GM04504 (cell line): ENCODE measurements at regions not wholly inside any gene's neighbourhood (a gene's known extent, or its start where the extent isn't known, plus 50 kb on each side); places are given as distances from the start of the nearest gene placed in this dataset.
"Not testable (repeated sequence)": the region's sequence is repeated elsewhere in the genome, so short reads cannot be mapped to it uniquely, and the experiment has no call there.

Source experiments
- DNase-seq: peaks from one replicate; pipeline ENCODE4 v3.0.0-alpha.2; 2012; ENCODE audit warnings: low read depth

GRCh38 chr1:115179397-115180079 lies 90.2 kb upstream of the TSPAN2 start:
- peak; percentile 91 for DNase-seq

GRCh38 chr1:115176189-115176588 lies 86.9 kb upstream of the TSPAN2 start:
- DNase-seq, result no peak

- DNase-seq, result no peak
Measured at GRCh38 chr1:115175596-115175995, 86.3 kb upstream of the TSPAN2 start.

- no peak for DNase-seq
Measured at GRCh38 chr1:115173151-115173550, 83.8 kb upstream of the TSPAN2 start.

- DNase-seq, result no peak
Measured at GRCh38 chr1:115172270-115172669, 83.0 kb upstream of the TSPAN2 start.

DNA sequence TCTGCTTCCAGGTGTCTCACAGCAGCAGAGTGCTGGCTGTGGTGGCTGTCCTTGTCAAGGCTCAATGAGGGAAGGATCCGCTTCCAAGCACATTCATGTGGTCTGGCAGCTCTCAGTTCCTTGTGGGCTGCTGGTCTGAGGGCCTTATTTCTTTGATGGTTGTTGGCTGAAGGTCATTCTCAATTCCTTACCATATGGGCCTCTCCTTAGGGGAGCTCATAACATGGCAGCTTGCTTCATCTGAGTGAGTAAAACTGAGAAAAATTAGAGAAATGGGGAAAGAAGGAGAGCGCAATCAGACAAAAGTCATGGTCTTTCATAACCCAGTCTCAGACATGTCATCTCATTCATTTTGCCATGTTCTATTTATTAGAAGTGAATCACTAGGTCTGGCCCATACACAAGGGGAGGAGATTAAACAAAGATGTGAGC lies 81.7 kb upstream of the TSPAN2 start:
- peak; percentile 71 for DNase-seq

- no peak for DNase-seq
Measured at GRCh38 chr1:115170377-115170776, 81.1 kb upstream of the TSPAN2 start.

DNA sequence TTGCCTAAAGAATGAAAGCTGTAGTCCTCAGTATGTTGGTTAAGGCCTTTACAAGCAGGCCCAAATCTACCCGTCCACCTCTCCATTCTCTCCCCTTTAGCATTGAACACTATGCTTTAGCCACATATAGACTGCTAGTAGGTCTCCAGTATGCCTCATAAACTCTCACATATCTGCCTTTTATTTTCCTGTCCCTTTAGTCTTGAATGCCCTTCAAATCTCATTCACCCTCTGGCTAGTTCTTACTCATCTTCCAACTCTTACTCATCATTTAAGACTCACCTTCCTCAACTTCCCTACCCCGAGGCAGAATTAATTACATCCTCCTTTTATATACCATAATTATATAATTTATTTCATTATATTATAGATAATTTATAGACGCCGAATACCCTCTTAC lies 78.7 kb upstream of the TSPAN2 start:
- no peak for DNase-seq

DNA sequence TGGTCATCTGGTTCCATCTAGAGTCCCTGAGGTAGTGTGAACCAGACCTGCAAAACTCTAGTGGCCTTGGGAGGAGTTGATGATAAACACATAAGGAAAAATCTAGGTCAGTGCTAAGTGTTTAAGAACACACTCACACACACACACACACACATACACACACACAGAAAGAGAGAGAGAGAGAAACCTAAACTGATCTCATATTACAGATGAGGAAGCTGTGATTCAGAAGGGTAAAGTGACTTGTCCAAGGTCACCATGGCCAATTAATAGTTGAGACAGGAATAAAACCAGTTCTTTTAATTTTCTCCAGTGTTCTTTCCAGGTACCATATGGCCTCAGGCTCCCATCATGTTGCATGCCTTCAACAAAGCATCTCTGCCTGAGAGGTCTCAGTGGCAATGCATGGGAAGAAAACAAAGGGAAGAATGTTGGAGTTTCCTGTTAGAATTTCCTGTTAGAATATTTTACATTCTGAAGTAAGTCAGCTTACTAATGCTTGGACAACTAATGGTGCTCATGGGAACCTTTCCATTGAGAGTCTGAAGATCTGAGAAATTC lies 77.3 kb upstream of the TSPAN2 start:
- DNase-seq, result no peak

DNA sequence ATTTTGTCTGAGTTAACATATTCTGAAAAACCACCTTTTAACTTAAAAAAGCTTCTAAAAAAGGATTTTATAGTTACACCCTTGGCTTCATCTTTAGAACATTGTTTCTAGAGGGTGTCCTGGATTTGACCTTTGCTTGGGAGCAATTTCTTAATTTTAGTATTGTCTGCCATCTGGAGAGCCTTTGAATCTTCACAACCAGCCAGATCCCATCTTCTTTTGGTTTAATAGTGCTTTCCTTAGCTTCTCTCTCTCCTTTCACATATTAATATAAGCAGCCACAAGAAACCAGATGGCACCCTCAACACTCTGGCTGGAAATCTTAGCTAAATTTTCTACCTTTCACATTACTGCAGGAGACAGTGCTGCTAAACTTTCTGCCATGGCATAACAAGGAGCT lies 76.5 kb upstream of the TSPAN2 start:
- DNase-seq, result no peak

GRCh38 chr1:115164940-115165705 lies 75.8 kb upstream of the TSPAN2 start:
- no peak for DNase-seq

DNA sequence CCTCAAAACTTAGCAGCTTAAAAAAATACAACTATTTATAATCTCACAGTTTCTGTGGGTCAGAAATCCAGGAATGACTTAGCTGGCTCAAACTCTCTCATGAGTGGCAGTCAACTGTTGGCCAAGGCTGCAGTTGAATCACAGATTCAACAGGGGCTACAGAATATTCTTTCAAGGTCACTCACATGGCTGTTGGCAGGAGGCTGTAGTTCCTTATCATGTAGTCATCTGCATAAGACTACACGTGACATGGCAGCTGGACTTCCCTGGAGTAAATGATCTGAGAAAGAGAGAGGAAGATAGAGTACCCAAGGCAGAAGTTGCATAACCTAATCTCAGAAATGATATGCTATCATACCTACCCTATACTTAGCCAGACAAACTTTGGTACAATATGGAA lies 75.2 kb upstream of the TSPAN2 start:
- DNase-seq, result no peak

GRCh38 chr1:115160728-115161127 lies 71.4 kb upstream of the TSPAN2 start:
- DNase-seq, result no peak

DNA sequence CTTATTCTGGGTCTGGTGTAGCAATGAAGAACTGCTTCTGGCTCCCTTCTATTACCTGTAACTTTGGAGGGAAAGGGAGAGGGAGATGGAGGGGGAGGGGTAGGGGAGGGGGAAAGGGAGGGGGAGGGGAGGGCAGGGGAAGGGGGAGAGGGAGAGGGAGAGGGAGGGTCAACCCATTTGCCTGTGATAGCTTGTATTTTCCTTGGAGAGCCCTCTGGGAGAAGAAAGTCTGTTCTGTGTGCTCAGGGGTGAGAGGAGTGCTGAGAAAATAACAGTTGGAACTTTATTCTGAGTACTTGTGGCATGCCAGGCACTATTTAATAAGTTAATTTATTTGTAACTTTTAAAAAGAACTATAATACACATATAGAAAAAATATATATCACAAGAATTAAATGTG lies 70.7 kb upstream of the TSPAN2 start:
- no peak for DNase-seq

- DNase-seq, result no peak
Measured at GRCh38 chr1:115158181-115158580, 68.9 kb upstream of the TSPAN2 start.

- no peak for DNase-seq
Measured at GRCh38 chr1:115156826-115157468, 67.6 kb upstream of the TSPAN2 start.

DNA sequence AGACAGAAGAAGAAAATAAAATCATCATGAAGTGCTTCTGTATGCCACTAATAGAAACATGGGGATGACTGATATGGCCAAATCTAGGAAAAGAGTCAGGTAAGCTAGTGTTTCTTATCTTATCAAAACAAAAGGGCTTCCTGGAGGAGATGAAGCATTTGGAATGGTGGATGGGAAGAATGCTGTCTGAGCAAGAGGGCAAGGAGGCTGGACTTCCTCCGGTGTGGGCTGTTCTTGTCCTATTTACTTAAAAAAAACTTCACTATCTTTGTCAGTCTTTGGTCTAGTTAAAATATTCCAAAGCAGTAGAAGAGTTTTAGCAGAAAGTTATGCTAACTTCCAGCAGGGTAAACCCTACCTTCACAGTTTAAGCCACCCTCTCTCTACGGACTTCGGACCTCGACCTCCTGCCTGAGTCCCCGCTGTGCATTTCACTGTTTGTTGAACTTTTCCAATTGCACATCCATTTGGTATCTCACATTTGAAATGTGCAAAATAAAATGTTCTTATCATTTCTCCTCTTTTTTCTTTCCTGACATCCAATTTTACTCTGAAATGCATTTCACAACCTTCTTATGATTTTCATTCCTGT lies 64.8 kb upstream of the TSPAN2 start:
- no peak for DNase-seq

- DNase-seq, result not testable (repeated sequence)
Measured at GRCh38 chr1:115147928-115148327, 58.6 kb upstream of the TSPAN2 start.

DNA sequence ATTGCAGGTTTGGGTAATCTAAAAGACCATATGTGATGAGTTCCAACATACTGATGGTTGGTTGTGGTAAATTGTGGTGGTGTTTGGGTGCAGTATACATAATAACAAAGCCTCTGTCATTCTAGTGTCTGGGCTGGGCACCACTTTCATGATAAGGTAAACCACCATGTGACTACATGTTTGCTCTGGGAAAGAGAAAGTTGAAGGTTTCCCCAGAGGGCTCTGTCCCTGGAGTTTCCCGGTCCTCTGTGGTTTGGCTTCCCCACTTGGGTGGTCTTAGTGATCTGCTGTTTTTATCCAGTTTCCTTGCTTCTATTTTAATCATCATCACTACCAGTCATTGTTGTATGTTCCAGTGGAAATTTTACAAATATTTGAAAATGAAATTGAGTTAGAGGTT lies 55.9 kb upstream of the TSPAN2 start:
- DNase-seq, result no peak

GRCh38 chr1:115144176-115144575 lies 54.9 kb upstream of the TSPAN2 start:
- DNase-seq, result no peak

GRCh38 chr1:115142616-115143015 lies 53.3 kb upstream of the TSPAN2 start:
- DNase-seq, result no peak

GRCh38 chr1:115141145-115141454 lies 51.8 kb upstream of the TSPAN2 start:
- DNase-seq, result no peak
